RCC 7860 (cell line): ENCODE measurements at regions not wholly inside any gene's neighbourhood (a gene's known extent, or its start where the extent isn't known, plus 50 kb on each side); places are given as distances from the start of the nearest gene placed in this dataset.
"Not testable (repeated sequence)": the region's sequence is repeated elsewhere in the genome, so short reads cannot be mapped to it uniquely, and the experiment has no call there.

Experiments used
- DNase-seq: peaks from one replicate; pipeline ENCODE4 v3.0.0-alpha.2; 2015; ENCODE audit warnings: low spot score
- FAIRE-seq: peaks from 2 replicates; lab custom pipeline; 2012; peaks lifted over from hg19 to GRCh38; lab: Jason Lieb, UNC

GRCh38 chrX:7409866-7410265 is 261.9 kb upstream of the PUDP start:
- no peak for FAIRE-seq

GRCh38 chrX:7399373-7399772 is 251.4 kb upstream of the PUDP start:
- no peak for DNase-seq
- FAIRE-seq: no peak

More at GRCh38 chrX:7409866-7410265, 261.9 kb upstream of the PUDP start:
- no peak for DNase-seq

GRCh38 chrX:7390441-7390840 is 242.5 kb upstream of the PUDP start:
- FAIRE-seq (no peak), DNase-seq (no peak)

- FAIRE-seq: no peak
Measured at GRCh38 chrX:7389576-7389975, 241.6 kb upstream of the PUDP start.

GRCh38 chrX:7385131-7385530 is 237.2 kb upstream of the PUDP start:
- DNase-seq: no peak
- no peak for FAIRE-seq

More at GRCh38 chrX:7389576-7389975, 241.6 kb upstream of the PUDP start:
- no peak for DNase-seq

- FAIRE-seq (no peak), DNase-seq (no peak)
Measured at GRCh38 chrX:7378406-7378805, 230.5 kb upstream of the PUDP start.

- DNase-seq: no peak
- no peak for FAIRE-seq
Measured at GRCh38 chrX:7372825-7373525, 225.0 kb upstream of the PUDP start.

GRCh38 chrX:7362111-7362510 is 214.2 kb upstream of the PUDP start:
- no peak for FAIRE-seq

GRCh38 chrX:7351926-7352325 is 204.0 kb upstream of the PUDP start:
- FAIRE-seq: no peak
- no peak for DNase-seq

More at GRCh38 chrX:7362111-7362510, 214.2 kb upstream of the PUDP start:
- no peak for DNase-seq

- DNase-seq (no peak), FAIRE-seq (no peak)
Measured at GRCh38 chrX:7347465-7347864, 199.5 kb upstream of the PUDP start.

- DNase-seq: no peak
- no peak for FAIRE-seq
Measured at GRCh38 chrX:7346021-7346420, 198.1 kb upstream of the PUDP start.

- FAIRE-seq (no peak), DNase-seq (no peak)
Measured at GRCh38 chrX:7343181-7343580, 195.2 kb upstream of the PUDP start.

- not testable (repeated sequence) for DNase-seq, FAIRE-seq
Measured at GRCh38 chrX:7335816-7336362, 187.9 kb upstream of the PUDP start.

- no peak for DNase-seq
Measured at GRCh38 chrX:7334253-7334935, 186.4 kb upstream of the PUDP start.

GRCh38 chrX:7330971-7331746 is 183.2 kb upstream of the PUDP start:
- FAIRE-seq (no peak), DNase-seq (no peak)

More at GRCh38 chrX:7334253-7334935, 186.4 kb upstream of the PUDP start:
- no peak for FAIRE-seq

GRCh38 chrX:7330556-7330955 is 182.6 kb upstream of the PUDP start:
- DNase-seq: no peak

GRCh38 chrX:7318661-7319060 is 170.7 kb upstream of the PUDP start:
- FAIRE-seq (no peak), DNase-seq (no peak)

More at GRCh38 chrX:7330556-7330955, 182.6 kb upstream of the PUDP start:
- FAIRE-seq: no peak

- no peak for DNase-seq
- FAIRE-seq: no peak
Measured at GRCh38 chrX:7318241-7318640, 170.3 kb upstream of the PUDP start.

GRCh38 chrX:7316887-7317286 is 168.9 kb upstream of the PUDP start:
- no peak for DNase-seq
- FAIRE-seq: no peak

- DNase-seq: no peak
- no peak for FAIRE-seq
Measured at GRCh38 chrX:7316280-7316679, 168.3 kb upstream of the PUDP start.

- no peak for FAIRE-seq
- DNase-seq: no peak
Measured at GRCh38 chrX:7314425-7314824, 166.5 kb upstream of the PUDP start.
